AG08396 (cell line): ENCODE measurements at regions not wholly inside any gene's neighbourhood (a gene's known extent, or its start where the extent isn't known, plus 50 kb on each side); places are given as distances from the start of the nearest gene placed in this dataset.
"Not testable (repeated sequence)": the region's sequence is repeated elsewhere in the genome, so short reads cannot be mapped to it uniquely, and the experiment has no call there.

ENCODE experiments used
- DNase-seq: peaks from one replicate; pipeline ENCODE4 v3.0.0; 2012; ENCODE audit warnings: low spot score, mixed read lengths

GRCh38 chr5:152701305-152701949 lies 296.3 kb upstream of the NMUR2 start:
- no peak for DNase-seq

- DNase-seq, result no peak
Measured at GRCh38 chr5:152704286-152704685, 299.2 kb upstream of the NMUR2 start.

GRCh38 chr5:152711801-152712388 lies 306.8 kb upstream of the NMUR2 start:
- no peak for DNase-seq

GRCh38 chr5:152717393-152717792 lies 312.3 kb upstream of the NMUR2 start:
- DNase-seq, result no peak

- DNase-seq, result no peak
Measured at GRCh38 chr5:152723482-152723881, 318.4 kb upstream of the NMUR2 start.

GRCh38 chr5:152730176-152730575 lies 325.1 kb upstream of the NMUR2 start:
- DNase-seq, result no peak

GRCh38 chr5:152736906-152737305 lies 331.8 kb upstream of the NMUR2 start:
- no peak for DNase-seq

- DNase-seq, result no peak
Measured at GRCh38 chr5:152739916-152740315, 334.8 kb upstream of the NMUR2 start.

- not testable (repeated sequence) for DNase-seq
Measured at GRCh38 chr5:152741126-152741525, 336.0 kb upstream of the NMUR2 start.

- not testable (repeated sequence) for DNase-seq
Measured at GRCh38 chr5:152787709-152788217, 382.7 kb upstream of the NMUR2 start.

DNA sequence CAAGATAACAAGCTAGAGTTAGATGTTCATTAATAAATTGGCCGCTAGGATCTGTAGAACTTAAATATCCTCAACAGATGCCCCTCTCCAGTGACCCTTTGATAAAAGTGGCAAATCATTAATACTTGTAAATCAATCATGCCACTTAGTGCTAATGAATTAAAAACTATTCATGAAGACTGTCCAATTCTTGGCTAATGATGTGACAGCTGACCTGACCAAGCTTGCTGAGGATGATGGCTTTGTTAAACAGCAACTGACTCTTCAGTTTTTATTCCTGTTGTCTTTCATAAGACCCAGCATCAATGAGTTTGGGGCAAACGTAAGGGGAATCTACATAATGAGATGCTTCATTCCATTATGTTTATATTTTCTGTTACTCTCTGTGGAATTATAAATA lies 396.8 kb upstream of the NMUR2 start:
- no peak for DNase-seq

DNA sequence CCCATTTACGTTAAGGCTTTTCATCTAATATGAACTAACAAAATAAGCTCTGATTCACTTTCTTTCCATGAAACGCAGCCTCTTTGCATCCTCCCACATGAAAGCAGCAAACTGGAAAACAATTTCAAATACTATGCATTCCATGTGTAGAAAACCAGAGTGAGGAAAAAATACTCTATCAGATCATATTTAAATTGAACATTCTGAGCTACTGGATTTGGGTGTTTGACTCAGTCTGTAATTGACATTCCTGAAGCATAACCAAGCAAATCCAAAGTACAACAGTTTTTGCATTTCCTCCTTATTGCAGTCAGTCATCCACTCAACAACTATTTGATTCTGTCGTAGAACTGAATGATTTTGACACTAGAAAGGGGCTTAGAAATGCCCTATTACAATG lies 399.1 kb upstream of the NMUR2 start:
- DNase-seq, result no peak

DNA sequence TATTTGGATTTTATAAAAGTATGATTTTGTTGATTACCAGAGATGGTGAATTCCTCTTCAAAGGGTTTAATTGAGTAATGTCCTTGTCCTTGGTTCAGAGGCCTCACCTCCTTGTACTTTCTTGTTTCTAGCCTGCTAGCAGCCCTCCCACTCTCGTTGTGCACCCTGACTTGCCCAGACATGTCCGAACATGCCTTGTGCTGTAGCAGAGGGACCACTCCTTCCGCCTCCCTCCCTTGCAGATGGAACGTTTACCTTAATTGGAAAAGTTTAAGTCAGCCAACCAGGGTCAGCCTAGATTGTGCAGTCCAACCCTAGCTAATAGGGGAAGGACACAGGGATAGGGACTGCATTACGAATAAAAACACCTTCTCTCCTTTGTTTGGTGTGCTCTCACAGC lies 406.9 kb upstream of the NMUR2 start:
- no peak for DNase-seq

DNA sequence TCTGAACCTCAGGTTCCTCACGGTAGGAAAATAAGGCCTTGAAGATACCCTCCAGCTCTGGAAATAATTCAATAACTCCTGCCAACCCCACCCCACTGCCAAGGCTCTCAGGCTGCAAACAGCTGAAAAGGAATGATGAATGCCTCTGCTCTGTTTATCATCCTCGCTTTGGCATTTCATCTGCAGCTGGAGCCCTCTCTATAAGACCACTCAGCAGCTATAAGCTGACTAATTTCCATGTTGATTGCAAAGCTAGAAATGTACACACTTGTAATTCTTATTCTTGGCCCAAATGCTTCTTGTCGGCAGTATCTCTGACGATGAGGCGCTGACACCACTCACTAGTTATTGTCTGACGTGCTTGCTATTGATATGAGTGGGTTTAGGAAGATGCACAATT lies 408.4 kb upstream of the NMUR2 start:
- no peak for DNase-seq

DNA sequence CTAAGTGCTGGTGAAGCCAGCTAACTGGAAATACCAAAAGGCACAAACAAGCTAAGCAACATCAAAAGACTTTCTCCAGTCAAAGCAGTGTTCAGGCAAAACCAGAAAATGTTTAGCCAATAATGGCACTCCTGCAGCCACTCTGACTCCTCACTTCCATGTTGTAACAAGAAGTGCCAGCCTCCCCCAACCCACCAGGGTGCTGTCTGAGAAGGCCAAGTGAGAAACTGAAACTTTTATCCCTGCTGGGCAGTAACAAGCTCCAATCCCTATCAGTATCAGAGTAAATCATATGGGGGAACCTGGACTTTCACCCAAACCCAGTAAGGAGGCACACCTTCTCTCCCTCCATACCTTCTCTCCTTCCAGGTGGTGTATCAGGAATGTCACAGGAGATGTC lies 414.8 kb upstream of the NMUR2 start:
- DNase-seq, result no peak

DNA sequence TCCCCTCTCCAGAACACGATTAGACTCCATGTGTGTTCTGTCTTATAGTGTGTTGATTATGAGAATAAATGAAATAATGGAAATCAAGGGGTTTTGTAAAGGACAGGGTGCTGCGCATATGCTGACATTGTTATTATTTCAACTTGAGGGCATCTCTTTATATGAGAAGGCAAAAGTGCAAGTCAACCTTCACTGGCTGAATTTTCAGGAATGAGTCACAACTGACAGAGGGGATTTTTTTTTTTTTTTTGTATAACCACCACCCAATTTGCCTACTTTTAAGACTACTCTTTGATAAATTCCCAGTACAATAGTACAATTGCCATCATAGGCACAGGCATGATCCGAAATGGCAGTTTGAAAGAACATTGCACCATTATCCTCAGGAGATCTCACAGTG lies 419.2 kb upstream of the NMUR2 start:
- DNase-seq, result no peak

- no peak for DNase-seq
Measured at GRCh38 chr5:152838241-152838786, 433.2 kb upstream of the NMUR2 start.

- no peak for DNase-seq
Measured at GRCh38 chr5:152844713-152845112, 439.6 kb upstream of the NMUR2 start.

GRCh38 chr5:152853361-152853760 lies 448.3 kb upstream of the NMUR2 start:
- DNase-seq, result no peak

DNA sequence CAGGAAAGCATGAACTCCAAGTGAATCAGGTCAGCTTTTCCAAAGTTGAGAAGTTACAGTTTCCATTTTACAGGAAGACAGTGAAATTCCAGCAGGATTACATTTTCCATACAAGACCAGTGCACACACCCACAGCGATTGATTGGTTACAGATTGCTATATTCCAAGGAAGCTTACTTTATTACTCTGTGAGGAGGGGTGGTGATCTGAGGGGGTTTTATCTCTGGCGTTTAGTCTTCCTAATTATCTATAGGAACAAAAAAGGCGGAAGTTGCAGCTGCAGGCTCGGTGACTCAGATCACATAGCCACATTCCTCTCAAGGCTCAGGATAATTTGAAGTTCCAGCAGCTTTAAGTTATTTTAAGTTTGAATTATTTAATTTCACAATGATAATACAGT lies 450.4 kb upstream of the NMUR2 start:
- DNase-seq, result no peak

GRCh38 chr5:152861231-152861630 lies 456.2 kb upstream of the NMUR2 start:
- no peak for DNase-seq

DNA sequence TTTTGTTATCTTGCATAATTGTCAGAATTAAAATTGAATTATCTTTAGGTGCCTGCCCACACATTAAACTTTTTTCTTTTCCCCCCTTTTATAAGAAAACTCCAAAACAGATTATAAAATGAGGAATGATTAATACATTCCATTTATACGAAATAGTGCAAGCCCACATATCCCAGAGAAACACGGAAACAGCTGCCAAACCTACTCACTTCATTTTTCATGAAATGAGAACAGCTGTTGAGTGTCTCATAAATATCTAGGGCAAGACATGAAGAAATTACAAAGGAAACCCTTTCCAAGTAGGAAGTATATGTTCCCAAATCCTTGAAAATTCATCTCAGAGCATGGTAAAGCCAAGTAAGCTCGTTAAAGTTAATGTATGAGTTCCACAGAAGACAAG lies 459.4 kb upstream of the NMUR2 start:
- no peak for DNase-seq

GRCh38 chr5:152864991-152865390 lies 459.9 kb upstream of the NMUR2 start:
- DNase-seq, result no peak

DNA sequence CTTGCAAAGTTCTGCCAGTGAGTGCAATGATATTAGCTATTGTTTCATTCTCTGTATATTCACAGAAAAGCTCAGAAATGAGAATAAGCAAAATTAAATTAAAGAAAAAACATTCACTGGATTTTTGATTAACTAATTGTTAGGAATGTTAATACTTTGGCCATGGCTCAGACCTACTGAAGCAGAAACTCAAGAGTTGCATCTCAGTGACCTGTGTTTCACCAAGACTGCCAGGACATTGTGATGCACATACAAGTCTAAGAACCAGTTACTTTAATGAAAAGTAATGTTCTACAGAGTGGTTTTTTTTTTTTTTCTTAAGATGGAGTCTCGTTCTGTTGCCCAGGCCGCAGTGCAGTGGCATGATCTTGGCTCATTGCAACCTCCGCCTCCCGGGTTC lies 464.9 kb upstream of the NMUR2 start:
- DNase-seq, result no peak
